ENCODE measurements at regions not wholly inside any gene's neighbourhood (a gene's known extent, or its start where the extent isn't known, plus 50 kb on each side); places are given as distances from the start of the nearest gene placed in this dataset.

GRCh38 chr10:125592897-125593296 lies 90.1 kb downstream of the TEX36 start:
- TF ChIP-seq, protein P1, sequence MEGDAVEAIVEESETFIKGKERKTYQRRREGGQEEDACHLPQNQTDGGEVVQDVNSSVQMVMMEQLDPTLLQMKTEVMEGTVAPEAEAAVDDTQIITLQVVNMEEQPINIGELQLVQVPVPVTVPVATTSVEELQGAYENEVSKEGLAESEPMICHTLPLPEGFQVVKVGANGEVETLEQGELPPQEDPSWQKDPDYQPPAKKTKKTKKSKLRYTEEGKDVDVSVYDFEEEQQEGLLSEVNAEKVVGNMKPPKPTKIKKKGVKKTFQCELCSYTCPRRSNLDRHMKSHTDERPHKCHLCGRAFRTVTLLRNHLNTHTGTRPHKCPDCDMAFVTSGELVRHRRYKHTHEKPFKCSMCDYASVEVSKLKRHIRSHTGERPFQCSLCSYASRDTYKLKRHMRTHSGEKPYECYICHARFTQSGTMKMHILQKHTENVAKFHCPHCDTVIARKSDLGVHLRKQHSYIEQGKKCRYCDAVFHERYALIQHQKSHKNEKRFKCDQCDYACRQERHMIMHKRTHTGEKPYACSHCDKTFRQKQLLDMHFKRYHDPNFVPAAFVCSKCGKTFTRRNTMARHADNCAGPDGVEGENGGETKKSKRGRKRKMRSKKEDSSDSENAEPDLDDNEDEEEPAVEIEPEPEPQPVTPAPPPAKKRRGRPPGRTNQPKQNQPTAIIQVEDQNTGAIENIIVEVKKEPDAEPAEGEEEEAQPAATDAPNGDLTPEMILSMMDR (IDR thresholded peaks at IDR 0.05), result no peak
- no peak for TF ChIP-seq POLR2A (IDR thresholded peaks at IDR 0.05)
